Stimulated activated CD8-positive, alpha-beta memory T cell treated with anti-CD3 and anti-CD28 coated beads, Interleukin-2, amount 100 ng/mL, for 1 hour (primary cell): ENCODE measurements at regions not wholly inside any gene's neighbourhood (a gene's known extent, or its start where the extent isn't known, plus 50 kb on each side); places are given as distances from the start of the nearest gene placed in this dataset.
"Not testable (repeated sequence)": the region's sequence is repeated elsewhere in the genome, so short reads cannot be mapped to it uniquely, and the experiment has no call there.

Experiments
- DNase-seq, 2 donors: peaks; one replicate each; pipeline ENCODE4 v3.0.0-alpha.2; 2020; ENCODE audit warnings: low read depth in 2 of 2

DNA sequence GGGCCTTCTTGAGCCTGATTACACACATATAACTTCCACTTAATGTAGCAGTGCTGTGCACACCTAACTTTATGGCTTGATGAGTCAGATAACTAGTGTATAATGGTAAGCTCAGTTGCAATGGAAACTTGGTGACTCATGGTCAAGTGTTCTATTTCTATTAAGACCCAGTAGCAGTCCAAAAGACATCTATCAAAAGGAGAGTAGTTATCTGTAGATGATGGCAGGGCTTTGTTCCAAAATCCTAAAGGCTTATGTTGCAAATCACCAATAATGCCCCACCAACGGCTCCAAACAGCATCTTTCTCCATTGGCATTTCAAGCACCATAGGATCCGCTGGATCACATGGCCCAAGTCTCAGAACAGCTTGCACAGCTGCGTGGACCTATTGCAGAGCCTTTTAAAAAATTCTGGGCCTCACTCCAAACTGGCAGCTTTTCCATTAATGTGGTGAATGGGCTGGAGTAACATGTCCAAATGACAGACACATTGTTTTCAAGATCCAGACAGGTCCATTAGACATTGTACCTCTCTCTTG, 566.8 kb upstream of the USP24 start:
- no peak for DNase-seq

- DNase-seq: no peak
Measured at GRCh38 chr1:55781003-55781402, 565.8 kb upstream of the USP24 start.

DNA sequence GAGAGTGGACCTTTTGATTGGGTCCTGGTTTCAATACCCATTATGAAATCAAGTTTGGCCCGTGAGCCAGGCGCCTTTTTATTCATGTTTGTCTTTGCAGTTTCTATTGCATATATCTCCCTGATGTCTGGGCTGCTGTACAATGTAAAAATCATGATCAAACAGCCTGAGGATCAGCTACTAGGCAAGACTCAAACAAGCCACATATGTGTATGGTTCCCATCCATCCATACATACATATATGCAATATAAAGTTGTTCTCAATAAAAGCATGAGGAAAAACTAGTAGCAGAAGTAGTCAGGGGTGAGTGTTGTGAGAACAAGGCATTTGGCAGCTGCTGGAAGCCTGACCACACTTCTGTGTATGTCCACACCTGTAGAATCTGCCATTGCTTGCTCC, 562.4 kb upstream of the USP24 start:
- DNase-seq: no peak

DNA sequence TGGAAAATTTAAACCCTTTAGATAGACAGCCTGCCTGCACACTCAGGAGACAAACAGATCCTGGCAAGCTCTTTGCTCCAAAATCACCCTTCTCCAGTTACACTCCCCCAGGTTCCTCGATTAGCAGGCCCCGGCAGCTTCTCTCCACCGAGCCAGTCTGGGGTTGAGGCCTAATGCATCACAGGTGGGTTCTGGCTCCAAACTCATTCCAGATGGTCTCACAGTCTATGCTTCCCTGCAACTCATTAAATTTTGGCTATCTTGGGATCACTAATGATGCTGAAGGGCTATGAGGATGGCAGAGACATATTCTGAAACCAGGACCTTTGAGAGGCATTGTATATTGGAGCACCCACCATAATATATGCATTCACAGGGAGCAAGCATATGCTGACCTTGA, 559.8 kb upstream of the USP24 start:
- DNase-seq: no peak

DNA sequence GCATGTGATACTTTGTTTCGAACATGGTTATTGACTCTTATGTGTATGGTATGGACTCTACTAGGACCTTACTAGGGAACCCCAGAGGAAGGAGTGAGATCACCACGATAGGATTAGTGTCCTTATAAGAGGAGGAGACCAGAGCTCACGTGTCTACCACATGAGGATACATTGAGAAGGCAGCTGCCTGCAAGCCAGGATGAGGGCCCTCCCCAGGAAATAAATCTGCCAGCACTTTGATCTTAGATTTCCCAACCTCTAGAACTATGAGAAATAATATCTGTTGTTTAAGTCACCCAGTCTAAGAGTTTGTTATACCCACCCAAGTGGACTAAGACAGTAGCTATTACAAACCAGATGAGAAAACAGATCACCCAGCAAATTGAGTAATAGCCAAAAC, 559.3 kb upstream of the USP24 start:
- no peak for DNase-seq

- no peak for DNase-seq
Measured at GRCh38 chr1:55773211-55773940, 558.2 kb upstream of the USP24 start.

- DNase-seq: no peak
Measured at GRCh38 chr1:55768327-55768952, 553.3 kb upstream of the USP24 start.

DNA sequence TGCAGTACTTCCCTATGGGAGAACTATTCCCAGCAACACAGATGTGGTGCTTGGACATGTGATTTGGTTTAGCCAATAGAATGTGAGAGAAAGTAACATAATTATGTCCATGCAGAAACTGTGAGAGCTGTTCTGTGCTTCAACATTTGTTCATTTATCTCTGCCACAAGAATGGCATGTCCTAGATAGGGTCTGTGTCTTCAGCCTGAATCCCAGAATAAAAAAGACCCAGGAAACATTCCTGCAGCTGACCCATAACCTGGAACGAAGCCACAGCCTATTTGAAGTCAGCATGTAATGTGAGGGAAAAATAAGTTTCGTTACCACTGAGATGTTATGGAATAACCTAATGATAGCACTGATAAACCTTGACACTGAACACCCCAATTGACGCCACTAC, 552.0 kb upstream of the USP24 start:
- DNase-seq: no peak

DNA sequence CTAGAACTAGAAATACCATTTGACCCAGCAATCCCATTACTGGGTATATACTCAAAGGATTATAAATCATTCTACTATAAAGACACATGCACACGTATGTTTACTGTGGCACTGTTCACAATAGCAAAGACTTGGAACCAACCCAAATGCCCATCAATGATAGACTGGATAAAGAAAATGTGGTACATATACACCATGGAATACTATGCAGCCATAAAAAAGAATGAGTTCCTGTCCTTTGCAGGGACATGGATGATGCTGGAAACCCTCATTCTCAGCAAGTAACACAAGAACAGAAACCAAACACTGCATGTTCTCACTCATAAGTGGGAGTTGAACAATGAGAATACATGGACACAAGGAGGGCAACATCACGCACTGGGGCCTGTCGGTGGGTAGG, 550.3 kb upstream of the USP24 start:
- not testable (repeated sequence) for DNase-seq

- no peak for DNase-seq
Measured at GRCh38 chr1:55751776-55752175, 536.6 kb upstream of the USP24 start.

GRCh38 chr1:55750628-55750995, 535.4 kb upstream of the USP24 start:
- DNase-seq: no peak

GRCh38 chr1:55749975-55750627, 534.9 kb upstream of the USP24 start:
- no peak for DNase-seq

- DNase-seq: no peak
Measured at GRCh38 chr1:55747408-55747841, 532.3 kb upstream of the USP24 start.

- DNase-seq: no peak
Measured at GRCh38 chr1:55746710-55747109, 531.5 kb upstream of the USP24 start.

DNA sequence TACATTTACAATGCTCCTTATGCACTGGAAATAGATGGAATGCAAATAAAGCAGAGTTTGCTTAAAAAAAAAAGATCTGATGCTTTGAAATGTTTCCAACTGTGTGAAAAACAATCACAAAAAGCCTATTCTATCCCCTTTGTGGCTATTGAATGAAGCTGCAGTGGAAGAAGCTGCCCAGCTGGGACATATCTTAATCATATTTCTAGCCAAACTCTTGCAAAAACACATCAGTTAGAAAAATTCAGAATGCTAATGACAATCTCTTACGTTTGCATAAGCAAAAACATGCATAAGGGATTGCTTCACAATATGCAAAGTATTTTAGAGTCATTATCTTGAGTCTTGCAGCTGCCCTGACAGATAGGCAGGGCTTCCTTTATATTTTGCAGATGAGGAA, 526.4 kb upstream of the USP24 start:
- DNase-seq: no peak

GRCh38 chr1:55735106-55735505, 519.9 kb upstream of the USP24 start:
- no peak for DNase-seq

GRCh38 chr1:55726994-55727393, 511.8 kb upstream of the USP24 start:
- DNase-seq: no peak

DNA sequence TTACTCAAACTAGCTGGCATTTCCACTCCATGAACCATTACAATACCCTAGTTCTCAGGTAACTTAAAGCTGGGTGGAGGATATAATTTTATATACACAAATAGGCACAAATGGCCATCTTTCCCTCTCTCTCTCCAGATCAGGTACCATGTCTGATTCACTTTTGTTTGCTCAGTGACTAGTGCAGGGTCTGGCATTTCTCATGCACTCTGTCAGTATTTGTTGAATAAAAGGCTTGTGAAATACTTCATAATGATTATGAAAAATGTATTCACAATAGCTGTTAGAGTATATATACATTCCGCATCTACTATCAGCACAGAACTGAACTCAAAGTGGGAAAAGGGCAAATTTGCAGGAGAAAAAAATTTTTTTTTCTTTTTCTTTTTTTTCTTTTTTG, 510.2 kb upstream of the USP24 start:
- no peak for DNase-seq

DNA sequence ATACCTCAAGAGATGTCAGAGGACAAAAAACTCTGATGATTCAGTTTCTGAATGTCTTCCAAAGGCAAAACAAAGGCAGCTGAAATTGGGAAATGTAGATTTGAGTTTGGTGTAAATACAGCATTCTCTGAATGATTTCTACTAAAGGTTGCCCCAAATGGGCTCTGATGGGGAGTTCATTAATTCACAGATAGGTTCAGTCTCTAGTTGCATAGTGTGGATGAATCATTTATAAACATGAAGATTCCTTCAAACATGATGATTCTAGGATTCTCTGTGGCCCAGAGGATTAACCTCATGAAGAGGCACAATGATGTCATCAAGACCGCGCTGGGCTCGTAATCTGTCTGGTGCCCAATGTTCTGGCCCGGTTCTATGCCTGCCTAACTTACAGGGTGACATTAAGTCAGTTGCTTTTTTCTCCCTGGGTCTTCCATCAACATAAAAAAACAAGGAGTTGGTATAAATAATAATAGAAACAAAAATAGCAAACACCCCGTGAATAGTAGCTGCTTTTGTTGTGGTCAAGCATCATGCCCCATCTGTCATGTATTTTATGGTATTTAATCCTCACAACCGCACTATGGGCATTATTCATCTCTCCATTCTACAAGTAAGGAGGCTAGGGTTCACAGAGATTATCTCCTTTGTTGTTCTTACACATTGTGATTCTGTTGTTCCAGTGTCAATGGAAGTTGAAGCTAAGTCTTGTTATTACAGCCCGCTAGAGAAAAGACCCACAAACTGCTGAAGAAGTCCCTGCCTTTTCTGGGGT, 509.6 kb upstream of the USP24 start:
- no peak for DNase-seq

GRCh38 chr1:55723001-55723400, 507.8 kb upstream of the USP24 start:
- DNase-seq: no peak

DNA sequence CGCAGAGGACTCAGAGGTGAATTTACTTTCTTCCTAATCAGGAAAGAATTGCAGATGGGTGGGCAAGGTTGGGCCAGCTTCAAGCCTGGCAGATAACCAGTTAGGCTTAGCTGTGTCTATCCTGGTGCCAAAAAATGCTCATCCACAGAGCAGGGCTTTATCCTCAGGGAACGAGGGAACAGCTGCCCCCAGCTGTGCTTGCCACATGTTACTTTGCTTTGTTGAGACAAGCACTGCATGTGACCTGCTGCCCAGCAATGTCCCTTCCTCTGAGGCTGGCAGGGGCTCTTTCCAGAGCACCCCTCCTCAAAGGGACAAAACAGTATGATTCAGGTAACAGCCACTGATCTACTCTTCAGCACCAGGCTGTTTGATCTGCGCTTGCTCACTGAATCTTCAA, 505.1 kb upstream of the USP24 start:
- DNase-seq: no peak
